ENCODE measurements at regions not wholly inside any gene's neighbourhood (a gene's known extent, or its start where the extent isn't known, plus 50 kb on each side); places are given as distances from the start of the nearest gene placed in this dataset.

GRCh38 chr17:13398853-13399252 is 202.9 kb downstream of the HS3ST3A1 start:
- Mint-ChIP-seq H3K27me3 (ENCODE audit: low read depth in 2 of 2) (no peaks in the 10 kb centered on the region), H3K9me3 (no peaks in the 10 kb centered on the region), H3K36me3 (no peaks in the 10 kb centered on the region), H3K4me1 (no peaks in the 10 kb centered on the region), H3K4me3 (no peak overlapping the region), H3K27ac (no peak overlapping the region)
- intact Hi-C loops (cut with micrococcal nuclease) = no loop called here
- no peaks in the 10 kb centered on the region for H3K4me1 ChIP-seq (ENCODE audit: control insufficient read depth, insufficient read depth, low read length)
- no peak overlapping the region for H3K4me3 ChIP-seq (ENCODE audit: low read length)
- no peaks in the 10 kb centered on the region for H3K36me3 ChIP-seq (ENCODE audit: control insufficient read depth, insufficient read depth, low read length)
- H3K27ac ChIP-seq (ENCODE audit: low read length) = no peak overlapping the region
- WGBS (ENCODE audit: insufficient coverage) = 96% methylated on average over 1 of the region's 1 CpG
- no peaks in the 10 kb centered on the region for H3K27me3 ChIP-seq (ENCODE audit: control insufficient read depth, insufficient read depth, low read length)
- no peak for TF ChIP-seq CTCF (IDR thresholded peaks at IDR 0.05)
- ATAC-seq = no peak
- DNase-seq = no peak
- no peaks in the 10 kb centered on the region for H3K9me3 ChIP-seq (ENCODE audit: control insufficient read depth, insufficient read depth, low read length)

DNA sequence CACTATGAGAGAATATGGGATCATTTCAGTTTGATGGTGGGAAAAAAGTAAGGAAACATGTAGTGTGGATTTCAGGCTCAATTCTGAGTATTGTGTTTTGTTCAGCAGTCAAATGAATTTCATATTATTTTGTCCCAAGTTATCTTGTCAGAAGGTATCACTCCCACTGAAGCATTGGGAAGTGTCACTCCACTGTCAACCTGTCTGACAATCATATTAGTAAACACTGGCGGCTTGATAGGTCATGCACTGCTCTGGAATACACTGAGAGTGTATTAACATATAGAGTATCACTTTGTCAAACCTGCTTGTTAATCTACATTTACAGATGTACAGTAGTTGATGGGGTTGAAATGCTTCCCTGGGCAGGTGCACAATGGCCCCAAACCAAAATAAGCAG is 203.6 kb downstream of the HS3ST3A1 start:
- WGBS (ENCODE audit: insufficient coverage) = no CpG with 5 or more reads among the region's 1 CpG
- H3K9me3 ChIP-seq (ENCODE audit: control insufficient read depth, insufficient read depth, low read length) = no peaks in the 10 kb centered on the region
- ATAC-seq (no peak), DNase-seq (no peak)
- H3K4me1 ChIP-seq (ENCODE audit: control insufficient read depth, insufficient read depth, low read length) = no peaks in the 10 kb centered on the region
- intact Hi-C loops (cut with micrococcal nuclease) = no loop called here
- no peaks in the 10 kb centered on the region for H3K27me3 ChIP-seq (ENCODE audit: control insufficient read depth, insufficient read depth, low read length)
- H3K27me3 Mint-ChIP-seq (ENCODE audit: low read depth in 2 of 2) = no peaks in the 10 kb centered on the region
- no peak overlapping the region for H3K27ac Mint-ChIP-seq
- no peak overlapping the region for H3K27ac ChIP-seq (ENCODE audit: low read length)
- no peaks in the 10 kb centered on the region for H3K9me3 Mint-ChIP-seq
- no peak for TF ChIP-seq CTCF (IDR thresholded peaks at IDR 0.05)
- H3K36me3 Mint-ChIP-seq = no peaks in the 10 kb centered on the region
- H3K4me3 Mint-ChIP-seq = no peak overlapping the region
- H3K4me1 Mint-ChIP-seq = no peaks in the 10 kb centered on the region
- H3K4me3 ChIP-seq (ENCODE audit: low read length) = no peak overlapping the region
- no peaks in the 10 kb centered on the region for H3K36me3 ChIP-seq (ENCODE audit: control insufficient read depth, insufficient read depth, low read length)

DNA sequence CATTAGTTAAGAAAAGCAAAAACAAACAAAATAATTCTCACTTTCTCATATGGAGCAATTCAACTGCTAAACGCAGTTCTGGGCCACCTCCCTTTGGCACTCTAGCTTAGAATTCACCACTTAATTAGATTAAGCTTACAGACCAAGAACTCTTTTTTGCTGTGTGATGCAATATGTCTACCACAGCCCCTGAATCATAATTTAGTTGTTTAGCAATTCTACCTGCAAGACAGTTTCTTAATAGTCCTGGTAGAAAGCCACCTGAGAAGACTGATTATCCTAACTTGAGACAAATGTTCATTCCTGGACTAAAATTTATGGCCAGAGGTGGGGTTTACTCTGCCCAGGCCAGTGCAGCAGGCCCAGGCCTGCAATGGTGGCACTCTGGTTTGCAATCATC is 205.9 kb downstream of the HS3ST3A1 start:
- H3K27me3 Mint-ChIP-seq (ENCODE audit: low read depth in 2 of 2) = no peaks in the 10 kb centered on the region
- Histone ChIP-seq H3K9me3 (ENCODE audit: control insufficient read depth, insufficient read depth, low read length) (no peaks in the 10 kb centered on the region), H3K4me1 (ENCODE audit: control insufficient read depth, insufficient read depth, low read length) (no peaks in the 10 kb centered on the region), H3K36me3 (ENCODE audit: control insufficient read depth, insufficient read depth, low read length) (no peaks in the 10 kb centered on the region), H3K4me3 (ENCODE audit: low read length) (no peak overlapping the region), H3K27ac (ENCODE audit: low read length) (no peak overlapping the region), H3K27me3 (ENCODE audit: control insufficient read depth, insufficient read depth, low read length) (no peaks in the 10 kb centered on the region)
- H3K9me3 Mint-ChIP-seq = peaks cover 0 to 2% of the 10 kb centered on the region in 2 donors
- no peak overlapping the region for H3K27ac Mint-ChIP-seq
- 46% methylated on average over 1 of the region's 1 CpG for WGBS (ENCODE audit: insufficient coverage)
- H3K4me3 Mint-ChIP-seq = no peak overlapping the region
- ATAC-seq = no peak
- intact Hi-C loops (cut with micrococcal nuclease) = no loop called here
- TF ChIP-seq CTCF (IDR thresholded peaks at IDR 0.05) = no peak
- no peak for DNase-seq
- no peaks in the 10 kb centered on the region for H3K36me3 Mint-ChIP-seq
- H3K4me1 Mint-ChIP-seq = no peaks in the 10 kb centered on the region

GRCh38 chr17:13395346-13395745 is 206.4 kb downstream of the HS3ST3A1 start:
- H3K9me3 Mint-ChIP-seq = peaks cover 0 to 2% of the 10 kb centered on the region in 2 donors
- H3K27me3 ChIP-seq (ENCODE audit: control insufficient read depth, insufficient read depth, low read length) = no peaks in the 10 kb centered on the region
- TF ChIP-seq CTCF (IDR thresholded peaks at IDR 0.05) = no peak

More at GRCh38 chr17:13395346-13395745, 206.4 kb downstream of the HS3ST3A1 start:
- H3K9me3 ChIP-seq (ENCODE audit: control insufficient read depth, insufficient read depth, low read length) = no peaks in the 10 kb centered on the region
- no peak overlapping the region for H3K4me3 Mint-ChIP-seq
- no peak overlapping the region for H3K4me3 ChIP-seq (ENCODE audit: low read length)
- no peak overlapping the region for H3K27ac ChIP-seq (ENCODE audit: low read length)
- intact Hi-C loops (cut with micrococcal nuclease) = no loop called here
- no peak overlapping the region for H3K27ac Mint-ChIP-seq
- WGBS (ENCODE audit: insufficient coverage) = 88% methylated on average over 8 of the region's 8 CpGs
- H3K36me3 Mint-ChIP-seq = no peaks in the 10 kb centered on the region
- ATAC-seq (no peak), DNase-seq (no peak)
- no peaks in the 10 kb centered on the region for H3K36me3 ChIP-seq (ENCODE audit: control insufficient read depth, insufficient read depth, low read length)
- no peaks in the 10 kb centered on the region for H3K4me1 ChIP-seq (ENCODE audit: control insufficient read depth, insufficient read depth, low read length)
- no peaks in the 10 kb centered on the region for H3K27me3 Mint-ChIP-seq (ENCODE audit: low read depth in 2 of 2)
- no peaks in the 10 kb centered on the region for H3K4me1 Mint-ChIP-seq

All from natural killer cell (primary cell).